B cell (primary cell): ENCODE measurements at regions not wholly inside any gene's neighbourhood (a gene's known extent, or its start where the extent isn't known, plus 50 kb on each side); places are given as distances from the start of the nearest gene placed in this dataset.

Experiments used
- ATAC-seq: fragments of 200-7000 bp; cut with Tn5 transposase; one replicate; pipeline ENCODE4 v1.10.0; 2021; ENCODE audit warnings: low read depth, mild to moderate bottlenecking, moderate number of reproducible peaks, moderate library complexity
- CTCF ChIA-PET: fragments of 350-600 bp; sonication (Branson Sonifier 250); formaldehyde crosslinking; loops from one replicate; lab custom pipeline; 2021; ENCODE audit warnings: antibody characterized with exemption, inconsistent platforms; lab: Charles Lee
- POLR2A ChIA-PET: fragments of 350-600 bp; sonication (Branson Sonifier 250); formaldehyde crosslinking; loops from one replicate; lab custom pipeline; 2021; ENCODE audit warnings: antibody characterized with exemption; lab: Charles Lee
- DNase-seq: peaks from one replicate; pipeline ENCODE4 v3.0.0; 2013
- H2AFZ ChIP-seq: 2 replicates; pipeline ENCODE4 v1.6.1; 2012; ENCODE audit warnings: mild to moderate bottlenecking, low read depth, low read length; ENCODE audit not compliant: insufficient read depth, poor library complexity, severe bottlenecking
- H3K27ac ChIP-seq, 2 donors: 1 replicate in 1 of 2; 2 replicates in 1 of 2; pipeline ENCODE4 v1.5.1; 2012 to 2013; ENCODE audit warnings: low read length in 2 of 2, mild to moderate bottlenecking in 2 of 2, moderate library complexity in 1 of 2
- H3K27me3 ChIP-seq, 4 experiments: fragments of 200-600 bp in 1 of 4; sonication (generic) in 1 of 4; replicated peaks in 1 of 4; 1 replicate in 2 of 4; 2 replicates in 2 of 4; pipeline versions ENCODE4 v1.6.1 to v1.7.0; 2013 to 2016; ENCODE audit warnings: low read length in 3 of 4, mild to moderate bottlenecking in 2 of 4, mixed read lengths in 1 of 4, moderate library complexity in 1 of 4; ENCODE audit not compliant: insufficient read depth in 4 of 4, control insufficient read depth in 3 of 4; ENCODE audit errors: control extremely low read depth in 1 of 4
- H3K36me3 ChIP-seq, 2 experiments: replicated peaks in 1 of 2; 1 replicate in 1 of 2; 2 replicates in 1 of 2; pipeline versions ENCODE4 v1.6.1 to v1.7.1; 2013; ENCODE audit warnings: low read length in 1 of 2; ENCODE audit not compliant: insufficient read depth in 2 of 2, control insufficient read depth in 1 of 2; ENCODE audit errors: control extremely low read depth in 1 of 2, extremely low read depth in 1 of 2
- H3K4me1 ChIP-seq, 2 donors: fragments of 200-600 bp in 1 of 2; sonication (generic) in 1 of 2; 1 replicate in 1 of 2; 2 replicates in 1 of 2; pipeline versions ENCODE4 v1.5.1 to v1.6.1; 2013 to 2017; ENCODE audit warnings: low read length in 2 of 2; ENCODE audit not compliant: control insufficient read depth in 2 of 2, insufficient read depth in 2 of 2
- H3K4me2 ChIP-seq: replicated peaks from 2 replicates; pipeline ENCODE3; 2012; ENCODE audit warnings: mild to moderate bottlenecking, low read depth, low read length; ENCODE audit not compliant: poor library complexity, severe bottlenecking
- H3K4me3 ChIP-seq, 5 experiments: fragments of 200-600 bp in 1 of 5; sonication (generic) in 1 of 5; 1 replicate in 3 of 5; 2 replicates in 2 of 5; pipeline versions ENCODE4 v1.5.1 to v1.7.0; 2011 to 2016; ENCODE audit warnings: low read length in 4 of 5, mild to moderate bottlenecking in 4 of 5, low read depth in 2 of 5, control low read depth in 1 of 5, moderate library complexity in 1 of 5; ENCODE audit not compliant: insufficient read depth in 1 of 5; ENCODE audit errors: control extremely low read depth in 1 of 5, extremely low read depth in 1 of 5
- H3K79me2 ChIP-seq: fragments of 200-600 bp; sonication (generic); one replicate; pipeline ENCODE4 v1.6.0; 2016; ENCODE audit warnings: low read length; ENCODE audit not compliant: control insufficient read depth, insufficient read depth
- H3K9ac ChIP-seq: fragments of 200-600 bp; sonication (generic); 2 replicates; pipeline ENCODE4 v1.6.1; 2017; ENCODE audit warnings: mild to moderate bottlenecking, low read length, moderate library complexity
- H3K9me3 ChIP-seq, 3 donors: one replicate each; pipeline versions ENCODE4 v1.6.1 to v1.7.1; 2013; ENCODE audit warnings: low read length in 2 of 3; ENCODE audit not compliant: control insufficient read depth in 2 of 3, insufficient read depth in 1 of 3; ENCODE audit errors: control extremely low read depth in 1 of 3
- H4K20me1 ChIP-seq: 2 replicates; pipeline ENCODE4 v1.6.0; 2012; ENCODE audit warnings: mild to moderate bottlenecking, low read length; ENCODE audit not compliant: insufficient read depth, control insufficient read depth, poor library complexity, severe bottlenecking
- H3K27ac Mint-ChIP-seq: one replicate; pipeline ENCODE4 v1.8.0; 2021; ENCODE audit warnings: mixed read lengths
- H3K27me3 Mint-ChIP-seq: one replicate; pipeline ENCODE4 v1.8.0; 2021; ENCODE audit warnings: mixed read lengths
- H3K4me1 Mint-ChIP-seq: one replicate; pipeline ENCODE4 v1.8.0; 2021; ENCODE audit warnings: mixed read lengths
- H3K4me3 Mint-ChIP-seq: one replicate; pipeline ENCODE4 v1.8.0; 2021; ENCODE audit warnings: mixed read lengths
- H3K9me3 Mint-ChIP-seq: one replicate; pipeline ENCODE4 v1.8.0; 2022; ENCODE audit warnings: mixed read lengths; ENCODE audit not compliant: insufficient read depth
- EZH2 ChIP-seq: IDR thresholded peaks from 2 replicates; pipeline ENCODE4 v1.6.1; 2012; ENCODE audit warnings: borderline replicate concordance, low read depth, mild to moderate bottlenecking, moderate library complexity, low read length; ENCODE audit not compliant: insufficient read depth, poor library complexity, severe bottlenecking
- WGBS: methylation state at CpG from one replicate; pipeline ENCODE4 v1.1.5; 2013; ENCODE audit warnings: missing lambda C conversion rate; ENCODE audit not compliant: insufficient coverage; 5-methylcytosine and 5-hydroxymethylcytosine counted together
- intact Hi-C: fragments of 100-400 bp; cut with micrococcal nuclease; formaldehyde crosslinking; loops from one replicate; pipeline ENCODE4 v1.10.0; 2022
- TF ChIP-seq, protein P1 (sequence below): fragments of 200-600 bp; IDR thresholded peaks from one replicate; pipeline ENCODE4 v1.8.0; 2022; ENCODE audit warnings: antibody characterized with exemption, mild to moderate bottlenecking

DNA sequence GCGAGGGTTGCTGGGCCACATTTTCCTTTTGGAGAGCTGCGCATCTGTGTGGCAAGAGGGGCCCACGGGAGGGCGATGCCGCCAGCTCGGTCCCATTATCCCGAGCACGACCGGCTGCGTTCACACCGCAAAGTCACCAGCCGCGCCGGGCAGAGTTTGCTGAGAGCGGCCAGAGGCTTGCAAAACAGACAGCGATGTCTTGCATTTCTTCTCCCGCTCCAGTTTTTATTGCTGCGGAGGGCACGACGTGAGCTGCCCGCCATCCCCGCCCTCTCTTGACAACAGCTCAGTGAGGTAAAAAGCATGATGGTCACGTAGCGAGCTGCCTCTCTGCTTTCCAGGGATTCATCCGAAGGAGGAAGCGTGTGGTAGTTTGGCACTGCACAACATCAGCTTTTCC is 102.1 kb upstream of the TENM3 start:
- Mint-ChIP-seq H3K4me1 (peaks cover 17% of the 10 kb centered on the region), H3K27ac (no peak overlapping the region), H3K9me3 (no peaks in the 10 kb centered on the region), H3K4me3 (no peak overlapping the region), H3K27me3 (peaks cover 61% of the 10 kb centered on the region)
- H3K4me2 ChIP-seq, result no peak overlapping the region
- TF ChIP-seq EZH2, result no peak
- TF ChIP-seq, protein P1, sequence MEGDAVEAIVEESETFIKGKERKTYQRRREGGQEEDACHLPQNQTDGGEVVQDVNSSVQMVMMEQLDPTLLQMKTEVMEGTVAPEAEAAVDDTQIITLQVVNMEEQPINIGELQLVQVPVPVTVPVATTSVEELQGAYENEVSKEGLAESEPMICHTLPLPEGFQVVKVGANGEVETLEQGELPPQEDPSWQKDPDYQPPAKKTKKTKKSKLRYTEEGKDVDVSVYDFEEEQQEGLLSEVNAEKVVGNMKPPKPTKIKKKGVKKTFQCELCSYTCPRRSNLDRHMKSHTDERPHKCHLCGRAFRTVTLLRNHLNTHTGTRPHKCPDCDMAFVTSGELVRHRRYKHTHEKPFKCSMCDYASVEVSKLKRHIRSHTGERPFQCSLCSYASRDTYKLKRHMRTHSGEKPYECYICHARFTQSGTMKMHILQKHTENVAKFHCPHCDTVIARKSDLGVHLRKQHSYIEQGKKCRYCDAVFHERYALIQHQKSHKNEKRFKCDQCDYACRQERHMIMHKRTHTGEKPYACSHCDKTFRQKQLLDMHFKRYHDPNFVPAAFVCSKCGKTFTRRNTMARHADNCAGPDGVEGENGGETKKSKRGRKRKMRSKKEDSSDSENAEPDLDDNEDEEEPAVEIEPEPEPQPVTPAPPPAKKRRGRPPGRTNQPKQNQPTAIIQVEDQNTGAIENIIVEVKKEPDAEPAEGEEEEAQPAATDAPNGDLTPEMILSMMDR, result no peak
- H4K20me1 ChIP-seq, result no peaks in the 10 kb centered on the region
- no peak overlapping the region for H3K9ac ChIP-seq
- H3K79me2 ChIP-seq, result no peaks in the 10 kb centered on the region
- peaks cover 0 to 53% (median 11%) of the 10 kb centered on the region in 4 experiments for H3K27me3 ChIP-seq
- intact Hi-C loops, result no loop called here
- POLR2A ChIA-PET, result no interaction called here
- CTCF ChIA-PET, result no interaction called here
- H2AFZ ChIP-seq, result no peak overlapping the region
- H3K9me3 ChIP-seq, result peaks cover 0 to 24% (median 0%) of the 10 kb centered on the region in 3 donors
- H3K36me3 ChIP-seq, result no peaks in the 10 kb centered on the region
- WGBS, result 8% methylated on average over 21 of the region's 26 CpGs
- H3K4me3 ChIP-seq, result no peak overlapping the region
- DNase-seq (no peak), ATAC-seq (no peak)
- peaks cover 0 to 5% of the 10 kb centered on the region in 2 donors for H3K4me1 ChIP-seq
- no peak overlapping the region for H3K27ac ChIP-seq

DNA sequence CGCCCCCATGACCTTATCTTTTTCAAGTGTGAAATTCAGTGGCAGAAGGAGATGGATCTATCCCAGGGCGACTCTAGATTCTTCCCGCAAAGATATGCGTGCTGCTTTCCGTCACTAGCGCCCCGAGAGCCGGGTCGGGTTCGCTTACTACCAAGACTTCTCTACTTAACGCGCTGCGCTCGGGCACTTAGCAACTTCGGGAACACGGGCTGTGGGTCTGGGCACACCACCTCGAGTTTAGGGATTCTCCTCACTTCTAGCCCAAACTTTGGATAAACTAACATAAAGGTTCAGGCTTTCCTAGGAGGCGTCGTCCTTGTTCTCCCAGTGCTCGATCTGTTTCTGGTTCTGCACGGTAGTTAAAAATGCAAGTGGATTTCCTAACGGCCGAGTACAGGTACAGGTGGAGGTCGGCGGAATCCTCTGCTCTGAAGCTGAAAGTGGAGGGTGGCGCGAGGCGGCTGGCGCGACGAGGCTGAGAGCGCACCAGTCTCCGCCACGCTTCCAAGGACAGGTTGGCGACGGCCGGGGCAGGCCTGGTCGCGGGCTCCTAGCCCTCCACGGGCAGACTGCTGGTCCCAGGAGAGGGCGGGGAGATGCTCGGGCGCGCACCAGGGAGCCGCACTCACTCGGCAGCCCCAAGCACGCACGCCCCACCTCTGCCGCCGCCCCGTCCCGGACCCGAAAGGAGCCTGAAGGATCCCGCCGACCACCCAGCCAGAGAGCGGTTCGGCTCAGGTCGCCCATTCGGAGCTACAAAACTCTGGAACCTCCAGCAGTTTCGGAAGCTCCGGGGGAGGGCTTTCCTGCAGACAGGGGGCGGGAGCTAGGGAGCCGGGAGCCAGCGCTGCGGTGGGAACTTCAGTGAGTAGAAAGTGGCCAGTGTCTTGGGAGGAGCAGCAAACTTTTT is 100.8 kb upstream of the TENM3 start:
- 10% methylated on average over 56 of the region's 65 CpGs for WGBS
- intact Hi-C loops, result no loop called here
- TF ChIP-seq, protein P1, result no peak
- TF ChIP-seq EZH2, result no peak
- POLR2A ChIA-PET, result no interaction called here
- no peaks in the 10 kb centered on the region for H4K20me1 ChIP-seq
- H3K79me2 ChIP-seq, result no peaks in the 10 kb centered on the region
- H3K4me3 Mint-ChIP-seq, result no peak overlapping the region
- no peak overlapping the region for H3K27ac Mint-ChIP-seq
- H3K4me1 Mint-ChIP-seq, result peaks cover 17% of the 10 kb centered on the region
- H3K9ac ChIP-seq, result no peak overlapping the region
- H3K4me3 ChIP-seq, result no peak overlapping the region
- H3K36me3 ChIP-seq, result no peaks in the 10 kb centered on the region
- peaks cover 0 to 53% (median 12%) of the 10 kb centered on the region in 4 experiments for H3K27me3 ChIP-seq
- no peak for DNase-seq
- H3K9me3 ChIP-seq, result peaks cover 0 to 24% (median 0%) of the 10 kb centered on the region in 3 donors
- CTCF ChIA-PET, result no interaction called here
- H3K4me1 ChIP-seq, result peaks cover 0 to 5% of the 10 kb centered on the region in 2 donors
- peaks cover 64% of the 10 kb centered on the region for H3K27me3 Mint-ChIP-seq
- H3K9me3 Mint-ChIP-seq, result no peaks in the 10 kb centered on the region
- H2AFZ ChIP-seq, result no peak overlapping the region
- no peak overlapping the region for H3K4me2 ChIP-seq
- no peak for ATAC-seq
- H3K27ac ChIP-seq, result no peak overlapping the region
